Hepatocyte (in vitro differentiated cells): ENCODE measurements at regions not wholly inside any gene's neighbourhood (a gene's known extent, or its start where the extent isn't known, plus 50 kb on each side); places are given as distances from the start of the nearest gene placed in this dataset.

Experiments
- DNase-seq: peaks from one replicate; pipeline ENCODE4 v3.0.0-alpha.2; 2016; ENCODE audit warnings: low spot score
- H2AFZ ChIP-seq: fragments of 200-600 bp; sonication (generic); 2 replicates; pipeline ENCODE4 v1.6.0; 2016; ENCODE audit warnings: antibody characterized with exemption, mild to moderate bottlenecking
- H3K27ac ChIP-seq: fragments of 200-600 bp; sonication (generic); 2 replicates; pipeline ENCODE4 v1.5.1; 2016; ENCODE audit warnings: mild to moderate bottlenecking
- H3K27me3 ChIP-seq: fragments of 200-600 bp; sonication (generic); 2 replicates; pipeline ENCODE4 v1.6.1; 2016
- H3K36me3 ChIP-seq: fragments of 200-600 bp; sonication (generic); replicated peaks from 2 replicates; pipeline ENCODE4 v1.5.1; 2016; ENCODE audit warnings: low read depth; ENCODE audit not compliant: insufficient read depth
- H3K4me1 ChIP-seq: fragments of 200-600 bp; sonication (generic); 2 replicates; pipeline ENCODE4 v1.5.1; 2016; ENCODE audit warnings: mild to moderate bottlenecking, moderate library complexity; ENCODE audit not compliant: insufficient read depth
- H3K4me2 ChIP-seq: fragments of 200-600 bp; sonication (generic); 2 replicates; pipeline ENCODE4 v1.6.0; 2016
- H3K4me3 ChIP-seq: fragments of 200-600 bp; sonication (generic); 2 replicates; pipeline ENCODE4 v1.5.1; 2016; ENCODE audit warnings: mild to moderate bottlenecking
- H3K79me2 ChIP-seq: fragments of 200-600 bp; sonication (generic); 2 replicates; pipeline ENCODE4 v1.6.0; 2017; ENCODE audit warnings: mild to moderate bottlenecking
- H3K9me2 ChIP-seq: fragments of 200-600 bp; sonication (generic); replicated peaks from 2 replicates; pipeline ENCODE4 v1.6.0; 2017; ENCODE audit warnings: mild to moderate bottlenecking; ENCODE audit not compliant: insufficient read depth
- H3K9me3 ChIP-seq: fragments of 200-600 bp; sonication (generic); 2 replicates; pipeline ENCODE4 v1.5.1; 2016; ENCODE audit warnings: low read depth, mild to moderate bottlenecking
- H4K20me1 ChIP-seq: fragments of 200-600 bp; sonication (generic); 2 replicates; pipeline ENCODE4 v1.6.0; 2016; ENCODE audit warnings: mild to moderate bottlenecking; ENCODE audit not compliant: insufficient read depth, poor library complexity, severe bottlenecking
- EZH2 ChIP-seq: fragments of 200-600 bp; sonication (generic); IDR thresholded peaks from 2 replicates; pipeline ENCODE4 v1.6.1; 2016; ENCODE audit warnings: antibody characterized with exemption, mild to moderate bottlenecking, borderline replicate concordance
- EZH2phosphoT487 ChIP-seq: fragments of 200-600 bp; sonication (generic); IDR thresholded peaks from one replicate; pipeline ENCODE4 v1.6.1; 2018; ENCODE audit warnings: antibody characterized with exemption, mild to moderate bottlenecking, low read depth, moderate library complexity; ENCODE audit not compliant: unreplicated experiment, severe bottlenecking
- WGBS: methylation state at CpG from one replicate; pipeline ENCODE4 v1.1.6; 2016; ENCODE audit warnings: low lambda C conversion rate; ENCODE audit errors: missing lambda C conversion rate; 5-methylcytosine and 5-hydroxymethylcytosine counted together
- TF ChIP-seq, protein P1 (sequence below): fragments of 200-600 bp; sonication (generic); IDR thresholded peaks from 2 replicates; pipeline ENCODE4 v1.5.1; 2016; ENCODE audit warnings: antibody characterized with exemption, mild to moderate bottlenecking; ENCODE audit not compliant: poor library complexity

- no peaks in the 10 kb centered on the region for H4K20me1 ChIP-seq
- no peaks in the 10 kb centered on the region for H3K36me3 ChIP-seq
- no peaks in the 10 kb centered on the region for H3K9me3 ChIP-seq
- no peaks in the 10 kb centered on the region for H3K9me2 ChIP-seq
- no peak for DNase-seq
- H3K4me2 ChIP-seq = no peak overlapping the region
- TF ChIP-seq EZH2phosphoT487 (no peak), EZH2 (no peak)
- TF ChIP-seq, protein P1, sequence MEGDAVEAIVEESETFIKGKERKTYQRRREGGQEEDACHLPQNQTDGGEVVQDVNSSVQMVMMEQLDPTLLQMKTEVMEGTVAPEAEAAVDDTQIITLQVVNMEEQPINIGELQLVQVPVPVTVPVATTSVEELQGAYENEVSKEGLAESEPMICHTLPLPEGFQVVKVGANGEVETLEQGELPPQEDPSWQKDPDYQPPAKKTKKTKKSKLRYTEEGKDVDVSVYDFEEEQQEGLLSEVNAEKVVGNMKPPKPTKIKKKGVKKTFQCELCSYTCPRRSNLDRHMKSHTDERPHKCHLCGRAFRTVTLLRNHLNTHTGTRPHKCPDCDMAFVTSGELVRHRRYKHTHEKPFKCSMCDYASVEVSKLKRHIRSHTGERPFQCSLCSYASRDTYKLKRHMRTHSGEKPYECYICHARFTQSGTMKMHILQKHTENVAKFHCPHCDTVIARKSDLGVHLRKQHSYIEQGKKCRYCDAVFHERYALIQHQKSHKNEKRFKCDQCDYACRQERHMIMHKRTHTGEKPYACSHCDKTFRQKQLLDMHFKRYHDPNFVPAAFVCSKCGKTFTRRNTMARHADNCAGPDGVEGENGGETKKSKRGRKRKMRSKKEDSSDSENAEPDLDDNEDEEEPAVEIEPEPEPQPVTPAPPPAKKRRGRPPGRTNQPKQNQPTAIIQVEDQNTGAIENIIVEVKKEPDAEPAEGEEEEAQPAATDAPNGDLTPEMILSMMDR = no peak
- H3K4me1 ChIP-seq = peaks cover 15% of the 10 kb centered on the region
- no peak overlapping the region for H3K27ac ChIP-seq
- 92% methylated on average over 5 of the region's 5 CpGs for WGBS
- no peaks in the 10 kb centered on the region for H3K27me3 ChIP-seq
- H3K4me3 ChIP-seq = no peak overlapping the region
- H2AFZ ChIP-seq = no peak overlapping the region
- H3K79me2 ChIP-seq = no peaks in the 10 kb centered on the region
Measured at GRCh38 chr3:188041895-188042294, 112.1 kb upstream of the LPP start.

- Histone ChIP-seq H3K36me3 (no peaks in the 10 kb centered on the region), H3K27me3 (no peaks in the 10 kb centered on the region), H3K9me3 (no peaks in the 10 kb centered on the region), H3K4me2 (no peak overlapping the region), H3K79me2 (no peaks in the 10 kb centered on the region), H3K9me2 (no peaks in the 10 kb centered on the region), H3K4me3 (no peak overlapping the region), H2AFZ (no peak overlapping the region), H4K20me1 (no peaks in the 10 kb centered on the region), H3K4me1 (peaks cover 12% of the 10 kb centered on the region), H3K27ac (no peak overlapping the region)
- DNase-seq = no peak
- WGBS = 88% methylated on average over 6 of the region's 6 CpGs
- no peak for TF ChIP-seq EZH2
- TF ChIP-seq EZH2phosphoT487 = no peak
- TF ChIP-seq, protein P1 = no peak
Measured at GRCh38 chr3:188042466-188042865, 111.5 kb upstream of the LPP start.

- Histone ChIP-seq H3K36me3 (no peaks in the 10 kb centered on the region), H3K4me2 (no peak overlapping the region), H3K27me3 (no peaks in the 10 kb centered on the region), H3K9me2 (no peaks in the 10 kb centered on the region), H4K20me1 (no peaks in the 10 kb centered on the region), H3K9me3 (no peaks in the 10 kb centered on the region), H3K79me2 (no peaks in the 10 kb centered on the region), H2AFZ (no peak overlapping the region), H3K27ac (no peak overlapping the region), H3K4me1 (peaks cover 9% of the 10 kb centered on the region), H3K4me3 (no peak overlapping the region)
- no peak for DNase-seq
- WGBS = 68% methylated on average over 2 of the region's 2 CpGs
- TF ChIP-seq, protein P1 = no peak
- TF ChIP-seq EZH2phosphoT487 (no peak), EZH2 (no peak)
Measured at GRCh38 chr3:188043891-188044290, 110.1 kb upstream of the LPP start.
